ENCODE measurements at regions not wholly inside any gene's neighbourhood (a gene's known extent, or its start where the extent isn't known, plus 50 kb on each side); places are given as distances from the start of the nearest gene placed in this dataset.

GRCh38 chr1:88035578-88035977, 648.5 kb upstream of the PKN2 start:
- DNase-seq (ENCODE audit: low read depth, low spot score) = no peak
- no peaks in the 10 kb centered on the region for H3K4me1 Mint-ChIP-seq

GRCh38 chr1:88036345-88037014, 647.6 kb upstream of the PKN2 start:
- Mint-ChIP-seq H3K9me3 (peaks cover 20% of the 10 kb centered on the region), H3K4me1 (no peaks in the 10 kb centered on the region), H3K27ac (ENCODE audit: unreplicated experiment) (no peak overlapping the region), H3K27me3 (ENCODE audit: low read depth) (no peaks in the 10 kb centered on the region), H3K4me3 (no peak overlapping the region), H3K36me3 (ENCODE audit: low read depth) (peaks cover 18% of the 10 kb centered on the region)
- no peak for TF ChIP-seq CTCF (conservative IDR thresholded peaks at IDR 0.05)
- DNase-seq (ENCODE audit: low read depth, low spot score) = no peak

More at GRCh38 chr1:88035578-88035977, 648.5 kb upstream of the PKN2 start:
- no peak overlapping the region for H3K4me3 Mint-ChIP-seq
- H3K36me3 Mint-ChIP-seq (ENCODE audit: low read depth) = peaks cover 18% of the 10 kb centered on the region
- peaks cover 18% of the 10 kb centered on the region for H3K9me3 Mint-ChIP-seq
- TF ChIP-seq CTCF (conservative IDR thresholded peaks at IDR 0.05) = no peak
- H3K27ac Mint-ChIP-seq (ENCODE audit: unreplicated experiment) = no peak overlapping the region
- H3K27me3 Mint-ChIP-seq (ENCODE audit: low read depth) = no peaks in the 10 kb centered on the region

GRCh38 chr1:88039240-88039639, 644.8 kb upstream of the PKN2 start:
- TF ChIP-seq CTCF (conservative IDR thresholded peaks at IDR 0.05) = no peak
- Mint-ChIP-seq H3K4me3 (no peak overlapping the region), H3K27me3 (ENCODE audit: low read depth) (no peaks in the 10 kb centered on the region), H3K27ac (ENCODE audit: unreplicated experiment) (no peak overlapping the region), H3K4me1 (no peaks in the 10 kb centered on the region), H3K9me3 (peaks cover 21% of the 10 kb centered on the region), H3K36me3 (ENCODE audit: low read depth) (peaks cover 18% of the 10 kb centered on the region)
- DNase-seq (ENCODE audit: low read depth, low spot score) = no peak

GRCh38 chr1:88043834-88044233, 640.2 kb upstream of the PKN2 start:
- DNase-seq (ENCODE audit: low read depth, low spot score) = no peak
- Mint-ChIP-seq H3K4me1 (peaks cover 8% of the 10 kb centered on the region), H3K9me3 (peaks cover 13% of the 10 kb centered on the region), H3K4me3 (no peak overlapping the region), H3K27ac (ENCODE audit: unreplicated experiment) (no peak overlapping the region), H3K36me3 (ENCODE audit: low read depth) (peaks cover 10% of the 10 kb centered on the region), H3K27me3 (ENCODE audit: low read depth) (no peaks in the 10 kb centered on the region)
- TF ChIP-seq CTCF (conservative IDR thresholded peaks at IDR 0.05) = no peak

GRCh38 chr1:88052167-88052566, 631.9 kb upstream of the PKN2 start:
- no peaks in the 10 kb centered on the region for H3K9me3 Mint-ChIP-seq
- DNase-seq (ENCODE audit: low read depth, low spot score) = no peak
- no peak overlapping the region for H3K4me3 Mint-ChIP-seq
- H3K27me3 Mint-ChIP-seq (ENCODE audit: low read depth) = no peaks in the 10 kb centered on the region
- H3K36me3 Mint-ChIP-seq (ENCODE audit: low read depth) = no peaks in the 10 kb centered on the region
- TF ChIP-seq CTCF (conservative IDR thresholded peaks at IDR 0.05) = no peak
- no peak overlapping the region for H3K27ac Mint-ChIP-seq (ENCODE audit: unreplicated experiment)
- no peaks in the 10 kb centered on the region for H3K4me1 Mint-ChIP-seq
